Cerebellar nuclear complex (tissue), 1 donor: ENCODE measurements at regions not wholly inside any gene's neighbourhood (a gene's known extent, or its start where the extent isn't known, plus 50 kb on each side); places are given as distances from the start of the nearest gene placed in this dataset.
"Not testable (repeated sequence)": the region's sequence is repeated elsewhere in the genome, so short reads cannot be mapped to it uniquely, and the experiment has no call there.

ENCODE experiments used
- DNase-seq, 2 experiments: peaks; one replicate each; lab custom pipeline; 2025; lab: John Stamatoyannopoulos, UW

- DNase-seq, result no peak
Measured at GRCh38 chr5:164098531-164098930, 593.1 kb downstream of the MAT2B start.

GRCh38 chr5:164098979-164099378 lies 593.6 kb downstream of the MAT2B start:
- no peak for DNase-seq

GRCh38 chr5:164115420-164115819 lies 610.0 kb downstream of the MAT2B start:
- DNase-seq, result no peak

GRCh38 chr5:164119806-164120447 lies 614.5 kb downstream of the MAT2B start:
- no peak for DNase-seq

GRCh38 chr5:164127527-164127926 lies 622.1 kb downstream of the MAT2B start:
- no peak for DNase-seq

GRCh38 chr5:164132358-164132757 lies 626.9 kb downstream of the MAT2B start:
- no peak for DNase-seq

GRCh38 chr5:164137095-164137494 lies 631.7 kb downstream of the MAT2B start:
- no peak for DNase-seq

- DNase-seq, result no peak
Measured at GRCh38 chr5:164139423-164139822, 634.0 kb downstream of the MAT2B start.

- no peak for DNase-seq
Measured at GRCh38 chr5:164145458-164145857, 640.0 kb downstream of the MAT2B start.

- no peak for DNase-seq
Measured at GRCh38 chr5:164146223-164146622, 640.8 kb downstream of the MAT2B start.

- DNase-seq, result no peak
Measured at GRCh38 chr5:164148292-164148691, 642.9 kb downstream of the MAT2B start.

- not testable (repeated sequence) for DNase-seq
Measured at GRCh38 chr5:164152539-164152938, 647.1 kb downstream of the MAT2B start.

- no peak for DNase-seq
Measured at GRCh38 chr5:164153469-164154172, 648.2 kb downstream of the MAT2B start.

GRCh38 chr5:164170814-164171213 lies 665.4 kb downstream of the MAT2B start:
- DNase-seq, result no peak

- no peak for DNase-seq
Measured at GRCh38 chr5:164175083-164175482, 669.7 kb downstream of the MAT2B start.

- DNase-seq, result no peak
Measured at GRCh38 chr5:164179406-164179805, 674.0 kb downstream of the MAT2B start.

- DNase-seq, result no peak
Measured at GRCh38 chr5:164181604-164182003, 676.2 kb downstream of the MAT2B start.

GRCh38 chr5:164184158-164184557 lies 678.7 kb downstream of the MAT2B start:
- no peak for DNase-seq

GRCh38 chr5:164185000-164185399 lies 679.6 kb downstream of the MAT2B start:
- DNase-seq, result no peak

GRCh38 chr5:164186550-164186949 lies 681.1 kb downstream of the MAT2B start:
- DNase-seq, result no peak

GRCh38 chr5:164187785-164188184 lies 682.4 kb downstream of the MAT2B start:
- DNase-seq, result no peak

GRCh38 chr5:164188733-164189148 lies 683.3 kb downstream of the MAT2B start:
- no peak for DNase-seq

- no peak for DNase-seq
Measured at GRCh38 chr5:164191240-164191639, 685.8 kb downstream of the MAT2B start.

- no peak for DNase-seq
Measured at GRCh38 chr5:164202338-164202737, 696.9 kb downstream of the MAT2B start.
